ENCODE measurements at regions not wholly inside any gene's neighbourhood (a gene's known extent, or its start where the extent isn't known, plus 50 kb on each side); places are given as distances from the start of the nearest gene placed in this dataset.
"Not testable (repeated sequence)": the region's sequence is repeated elsewhere in the genome, so short reads cannot be mapped to it uniquely, and the experiment has no call there.

- TF ChIP-seq CTCF (IDR thresholded peaks at IDR 0.05; ENCODE audit: low read depth, low read length) = no peak
- no peak overlapping the region for H3K4me3 ChIP-seq (replicated peaks in 1 of 2; ENCODE audit: low read depth in 2 of 2, low read length in 2 of 2)
- no peak for DNase-seq (ENCODE audit: low read depth in 2 of 2)
These were observed 517.7 kb upstream of the PHF14 start for GRCh38 chr7:10455936-10456335.

- no peak overlapping the region for H3K4me3 ChIP-seq (replicated peaks in 1 of 2; ENCODE audit: low read depth in 2 of 2, low read length in 2 of 2)
- no peak for TF ChIP-seq CTCF (IDR thresholded peaks at IDR 0.05; ENCODE audit: low read depth, low read length)
- DNase-seq (ENCODE audit: low read depth in 2 of 2) = no peak
These were observed 513.2 kb upstream of the PHF14 start for GRCh38 chr7:10460474-10460873.

GRCh38 chr7:10463701-10464100, 510.0 kb upstream of the PHF14 start:
- no peak for DNase-seq (ENCODE audit: low read depth in 2 of 2)
- no peak for TF ChIP-seq CTCF (IDR thresholded peaks at IDR 0.05; ENCODE audit: low read depth, low read length)
- H3K4me3 ChIP-seq (replicated peaks in 1 of 2; ENCODE audit: low read depth in 2 of 2, low read length in 2 of 2) = no peak overlapping the region

- H3K4me3 ChIP-seq (replicated peaks in 1 of 2; ENCODE audit: low read depth in 2 of 2, low read length in 2 of 2); DNase-seq (ENCODE audit: low read depth in 2 of 2): not testable (repeated sequence)
These were observed 508.1 kb upstream of the PHF14 start for GRCh38 chr7:10465536-10465935.

- no peak for DNase-seq (ENCODE audit: low read depth in 2 of 2)
- no peak for TF ChIP-seq CTCF (IDR thresholded peaks at IDR 0.05; ENCODE audit: low read depth, low read length)
- no peak overlapping the region for H3K4me3 ChIP-seq (replicated peaks in 1 of 2; ENCODE audit: low read depth in 2 of 2, low read length in 2 of 2)
These were observed 504.8 kb upstream of the PHF14 start for GRCh38 chr7:10468908-10469307.

GRCh38 chr7:10469476-10469875, 504.2 kb upstream of the PHF14 start:
- TF ChIP-seq CTCF (IDR thresholded peaks at IDR 0.05; ENCODE audit: low read depth, low read length) = no peak
- no peak for DNase-seq (ENCODE audit: low read depth in 2 of 2)
- H3K4me3 ChIP-seq (replicated peaks in 1 of 2; ENCODE audit: low read depth in 2 of 2, low read length in 2 of 2) = no peak overlapping the region

- no peak for TF ChIP-seq CTCF (IDR thresholded peaks at IDR 0.05; ENCODE audit: low read depth, low read length)
- DNase-seq (ENCODE audit: low read depth in 2 of 2) = no peak
- no peak overlapping the region for H3K4me3 ChIP-seq (replicated peaks in 1 of 2; ENCODE audit: low read depth in 2 of 2, low read length in 2 of 2)
These were observed 502.2 kb upstream of the PHF14 start for GRCh38 chr7:10471280-10472058.

Measured in cardiac fibroblast (primary cell).